GM21529 (cell line): ENCODE measurements at regions not wholly inside any gene's neighbourhood (a gene's known extent, or its start where the extent isn't known, plus 50 kb on each side); places are given as distances from the start of the nearest gene placed in this dataset.
"Not testable (repeated sequence)": the region's sequence is repeated elsewhere in the genome, so short reads cannot be mapped to it uniquely, and the experiment has no call there.

ENCODE experiments used
- ATAC-seq: cut with Tn5 transposase; IDR thresholded peaks from one replicate; pipeline ENCODE4 v1.9.1; 2021; ENCODE audit not compliant: unreplicated experiment

DNA sequence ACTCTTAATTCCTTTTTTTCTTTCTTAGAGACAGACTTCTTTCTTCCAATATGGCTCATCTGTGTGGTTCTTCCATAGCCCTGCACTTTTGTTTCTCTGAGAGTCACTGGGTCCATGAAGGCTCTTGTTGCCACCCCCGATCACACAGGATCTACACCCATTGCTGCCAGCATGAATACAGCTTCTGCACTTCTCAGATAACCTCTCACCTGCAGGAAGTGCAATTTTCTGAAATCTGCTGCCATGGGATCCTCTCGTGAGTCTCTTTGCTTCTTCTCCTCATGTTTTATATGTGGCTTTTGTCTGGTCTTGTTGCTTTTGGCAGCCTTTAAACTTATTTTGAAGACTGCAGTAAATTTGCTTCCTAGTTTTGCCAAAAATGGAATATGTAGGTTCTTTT, 171.2 kb downstream of the TMEM167A start:
- no peak for ATAC-seq

DNA sequence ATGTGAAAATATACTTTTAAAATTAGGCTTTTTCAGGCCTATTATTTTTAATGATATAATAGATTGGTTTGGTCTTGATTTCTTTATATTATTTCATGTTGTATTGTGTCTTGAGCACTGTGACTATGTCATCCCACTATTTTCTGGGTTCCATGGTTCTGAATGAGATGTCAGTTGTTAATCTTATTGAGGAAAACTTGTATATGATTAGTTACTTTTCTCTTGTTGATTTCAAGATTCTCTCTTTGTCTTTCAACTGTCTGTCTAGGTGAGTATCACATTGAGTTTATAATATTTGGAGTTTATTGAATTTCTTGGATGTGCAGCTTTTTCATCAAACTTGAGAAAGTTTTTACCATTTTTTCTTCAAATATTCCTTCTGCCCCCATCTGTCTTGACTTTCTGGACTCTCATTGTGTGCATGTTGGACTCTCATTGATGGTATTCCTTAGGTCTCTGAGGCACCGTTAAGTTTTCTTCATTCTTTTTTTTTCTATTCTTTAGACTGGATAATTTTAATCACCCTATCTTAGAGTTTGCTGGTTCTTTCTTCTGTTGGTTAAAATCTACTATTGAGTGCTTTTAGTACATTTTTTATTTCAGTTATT, 175.8 kb downstream of the TMEM167A start:
- ATAC-seq: no peak

DNA sequence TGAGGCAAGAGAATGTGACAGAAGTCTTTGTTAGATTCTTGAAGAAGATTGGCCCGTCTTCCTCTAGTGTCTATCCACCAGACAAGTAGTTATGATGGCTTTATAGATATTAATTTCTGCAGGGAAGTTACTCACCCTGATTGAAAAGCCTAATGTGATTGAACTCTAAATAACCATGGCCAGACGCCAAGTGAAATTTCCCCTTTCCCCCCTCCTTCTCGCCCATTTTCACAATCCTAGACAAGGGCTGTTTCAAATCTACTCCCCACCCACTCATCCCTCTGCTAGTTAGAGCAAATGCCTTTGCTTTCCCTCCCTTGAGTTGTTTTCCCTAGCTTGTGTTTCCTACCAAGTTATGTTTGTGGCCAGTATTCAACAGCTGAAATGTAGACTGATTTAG, 182.5 kb downstream of the TMEM167A start:
- ATAC-seq: no peak

DNA sequence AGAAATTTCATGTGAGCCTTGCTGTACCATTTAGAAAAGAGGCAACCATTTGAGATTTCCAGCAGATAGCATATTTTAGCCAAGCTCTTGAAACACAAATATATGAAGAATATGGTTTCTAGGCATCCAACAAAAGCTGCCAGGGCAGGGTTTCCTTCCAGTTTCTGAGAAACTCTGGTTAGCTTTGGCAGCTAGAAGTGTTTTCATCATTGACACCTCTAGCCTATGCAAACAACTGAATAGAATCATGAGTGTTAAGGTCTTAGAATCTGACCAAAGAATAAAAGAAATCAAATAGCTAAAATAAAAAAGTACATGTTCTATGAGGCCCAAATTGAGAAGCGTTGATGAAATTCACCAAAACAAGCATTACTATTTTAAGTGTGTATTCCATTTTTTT, 188.1 kb downstream of the TMEM167A start:
- ATAC-seq: no peak

DNA sequence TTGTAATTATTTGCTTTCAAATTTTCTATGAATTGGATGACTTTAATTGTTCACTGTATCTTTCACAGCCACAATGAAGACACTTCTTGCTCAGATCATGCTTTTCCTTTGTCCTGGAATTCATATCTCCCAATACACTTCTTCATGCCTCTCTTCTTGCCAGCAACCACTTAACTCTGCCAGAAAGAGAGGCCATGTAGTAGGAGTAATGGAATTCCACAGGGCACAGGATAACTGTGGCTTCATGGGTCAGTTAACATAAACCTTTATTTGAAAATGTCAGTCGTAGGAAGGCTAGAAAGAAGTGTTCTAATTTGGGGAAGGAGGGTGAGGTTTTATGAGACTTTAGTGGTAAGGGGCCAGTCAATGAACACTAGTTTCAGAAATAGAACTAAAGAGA, 190.3 kb downstream of the TMEM167A start:
- ATAC-seq: no peak

DNA sequence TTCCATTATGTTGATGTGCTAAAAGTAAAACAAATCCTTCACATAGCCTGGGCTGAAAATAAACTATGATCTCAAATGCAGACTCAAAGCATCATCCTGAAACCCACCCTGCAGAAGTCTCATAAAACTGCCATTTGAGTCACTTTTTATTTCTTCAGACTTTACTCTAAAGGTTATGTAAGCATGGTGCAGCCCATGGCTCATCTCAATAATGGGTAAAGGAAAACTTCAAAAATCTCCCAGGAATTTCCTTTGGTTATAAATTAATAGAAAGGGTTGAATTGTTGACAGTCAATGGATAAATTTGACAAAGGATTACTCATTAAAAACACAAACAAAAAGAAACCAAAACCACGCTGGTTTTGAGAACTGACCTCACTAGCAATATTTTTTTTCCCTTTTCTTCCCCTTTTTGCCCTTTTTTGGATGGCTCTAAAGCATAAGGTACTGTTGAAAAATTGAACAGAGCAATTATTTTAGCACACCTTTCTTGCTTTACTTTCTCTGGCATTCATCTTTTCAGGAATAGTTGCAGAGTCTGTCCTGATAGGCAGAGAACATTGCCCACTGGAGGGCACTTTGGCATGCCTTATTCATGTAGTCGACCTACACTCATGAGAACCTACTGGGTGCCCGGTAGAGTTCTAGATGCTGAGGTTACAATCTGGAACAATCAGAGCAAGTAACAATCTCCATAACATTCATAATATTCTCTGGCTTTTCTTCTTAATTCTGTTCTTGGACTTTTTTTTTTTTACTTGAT, 191.4 kb downstream of the TMEM167A start:
- ATAC-seq: peak; percentile 53

DNA sequence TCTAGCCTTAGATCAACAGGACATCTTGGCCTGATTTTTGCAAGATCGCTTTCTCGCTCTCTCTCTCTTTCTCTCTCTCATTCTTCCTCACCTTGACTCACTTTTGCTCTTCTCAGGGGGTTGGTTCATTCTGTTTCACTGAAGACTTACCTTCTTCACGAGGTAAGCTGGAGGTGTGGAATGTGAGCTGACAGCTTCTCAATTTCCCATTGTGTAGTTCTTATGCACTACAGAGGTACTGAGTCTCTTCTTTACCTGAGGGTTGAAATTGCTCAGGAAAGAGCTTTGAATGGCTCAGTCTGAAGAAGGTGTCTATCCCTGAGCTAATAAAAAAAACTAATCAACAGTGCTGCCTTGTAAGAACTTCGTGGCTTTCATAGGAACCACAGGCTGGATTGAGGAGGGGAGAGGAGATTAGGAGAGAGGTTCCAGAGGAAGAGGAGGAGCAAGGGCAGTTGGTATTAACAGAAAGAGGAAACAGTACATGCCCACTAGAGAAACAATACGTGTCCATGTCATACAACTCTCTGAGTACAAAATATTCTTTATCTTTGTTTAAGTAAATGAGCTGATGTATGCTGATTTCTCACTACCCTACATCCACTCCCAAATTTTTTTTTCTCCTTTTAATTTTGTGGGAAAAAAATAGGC, 192.2 kb downstream of the TMEM167A start:
- ATAC-seq: no peak

DNA sequence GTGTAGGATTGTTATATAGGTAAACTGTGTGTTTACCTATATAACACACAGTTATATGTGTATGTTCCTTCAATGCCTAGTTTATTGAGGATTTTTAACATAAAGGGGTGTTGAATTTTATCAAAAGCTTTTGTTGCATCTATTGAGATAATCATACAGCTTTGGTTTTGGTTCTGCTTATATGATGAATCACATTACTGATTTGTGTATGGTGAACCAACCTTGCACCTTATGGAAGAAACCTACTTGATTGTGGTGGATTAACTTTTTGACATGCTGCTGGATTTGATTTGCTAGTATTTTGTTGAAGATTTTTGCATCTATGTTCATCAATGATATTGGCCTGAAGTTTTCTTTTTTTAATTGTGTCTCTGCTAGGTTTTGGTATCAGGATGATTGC, 194.9 kb downstream of the TMEM167A start:
- ATAC-seq: no peak

DNA sequence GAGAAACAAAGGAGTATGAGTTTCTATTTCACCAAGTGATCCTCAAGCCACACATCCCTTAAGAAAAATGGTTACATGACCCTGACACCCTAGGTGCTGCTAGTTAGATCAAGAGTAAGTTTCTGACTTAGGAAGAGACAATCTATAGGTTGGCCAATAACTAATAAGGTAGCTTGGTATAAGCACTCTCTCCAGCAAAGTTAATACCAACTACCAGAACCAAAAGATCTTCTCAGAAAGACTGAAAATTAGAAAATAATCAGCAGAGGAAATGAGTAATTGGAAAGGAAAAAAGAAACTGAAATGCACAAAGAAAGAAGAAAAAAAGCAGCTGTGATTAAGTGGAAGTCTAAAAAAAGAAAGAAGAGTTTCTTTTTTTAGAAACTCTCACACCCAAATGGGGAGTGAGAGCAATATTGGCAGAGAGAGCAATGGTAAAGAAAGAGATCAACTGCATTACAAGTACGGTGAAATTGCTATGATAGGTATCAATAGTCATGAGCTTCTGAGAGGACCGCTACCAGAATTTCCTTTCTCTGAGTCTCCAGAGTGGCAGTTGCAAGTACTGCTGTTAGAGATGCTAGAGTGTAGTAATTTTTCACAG, 195.5 kb downstream of the TMEM167A start:
- peak; percentile 60 for ATAC-seq

DNA sequence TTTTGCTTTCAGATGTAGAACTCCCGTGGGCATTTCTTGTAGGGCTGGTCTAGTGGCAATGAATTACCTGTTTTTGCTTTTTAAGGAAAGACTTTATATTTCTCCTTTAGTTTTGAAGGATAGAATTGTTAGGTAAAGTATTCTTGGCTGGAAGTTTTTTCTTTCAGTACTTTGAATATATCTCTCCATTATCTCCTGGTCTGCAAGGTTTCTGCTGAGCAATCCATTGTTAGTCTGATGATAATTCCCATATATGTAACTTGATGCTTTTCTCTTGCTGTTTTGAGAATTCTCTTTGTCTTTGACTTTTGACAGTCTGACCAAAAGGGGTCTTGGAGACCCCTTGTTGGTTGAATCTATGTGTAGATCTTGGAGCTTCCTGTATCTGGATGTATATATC, 198.1 kb downstream of the TMEM167A start:
- no peak for ATAC-seq

DNA sequence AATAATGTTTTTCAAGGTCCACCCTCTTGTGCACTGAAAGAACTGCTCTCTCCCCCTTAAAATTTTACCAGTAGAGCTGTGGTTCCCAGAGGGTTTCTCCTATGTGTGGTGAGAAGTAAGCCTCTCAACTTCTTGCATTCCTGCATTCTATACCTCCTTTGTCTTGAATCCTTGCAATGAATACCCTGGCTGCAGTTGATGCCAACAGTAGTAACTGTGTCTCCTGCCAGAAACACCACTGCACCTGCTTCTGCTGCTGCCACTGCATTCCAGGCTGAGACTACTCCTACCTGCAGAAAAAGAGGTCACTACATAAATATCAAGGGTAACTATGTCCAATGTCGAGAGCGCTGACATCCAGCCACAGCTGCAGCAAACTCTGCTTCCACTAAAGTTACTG, 203.7 kb downstream of the TMEM167A start:
- ATAC-seq: no peak

DNA sequence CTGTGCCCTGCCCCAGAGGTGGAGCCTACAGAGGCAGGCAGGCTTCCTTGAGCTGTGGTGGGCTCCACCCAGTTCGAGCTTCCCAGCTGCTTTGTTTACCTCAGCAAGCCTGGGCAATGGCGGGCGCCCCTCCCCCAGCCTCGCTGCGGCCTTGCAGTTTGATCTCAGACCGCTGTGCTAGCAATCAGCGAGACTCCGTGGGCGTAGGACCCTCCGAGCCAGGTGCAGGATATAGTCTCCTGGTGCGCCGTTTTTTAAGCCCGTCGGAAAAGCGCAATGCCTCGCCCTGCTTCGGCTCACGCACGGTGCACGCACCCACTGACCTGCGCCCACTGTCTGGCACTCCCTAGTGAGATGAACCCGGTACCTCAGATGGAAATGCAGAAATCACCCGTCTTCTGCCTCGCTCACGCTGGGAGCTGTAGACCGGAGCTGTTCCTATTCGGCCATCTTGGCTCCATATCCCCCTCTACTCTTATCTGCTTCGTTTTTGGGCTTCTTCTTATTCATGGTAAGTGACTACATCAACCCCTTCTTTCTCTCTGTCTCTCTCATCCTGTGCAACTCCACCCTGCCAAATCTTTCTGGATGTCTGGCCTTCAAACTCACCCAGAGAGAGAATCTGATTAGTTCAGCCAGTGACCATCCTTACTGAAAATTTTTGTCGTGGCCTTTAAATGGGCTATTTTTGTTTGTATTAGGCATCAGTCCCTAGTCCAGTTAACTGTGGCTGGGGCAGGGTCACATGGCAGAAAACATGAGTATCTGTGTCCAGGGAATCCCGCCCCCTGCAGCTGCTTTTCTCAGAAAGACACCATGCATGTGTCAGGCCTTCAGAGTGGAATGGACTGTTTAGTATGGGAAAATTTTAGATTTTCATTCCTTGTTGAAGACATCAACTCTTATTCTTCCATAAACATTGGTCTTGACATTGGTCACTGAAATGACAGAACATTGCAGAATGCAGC, 204.6 kb downstream of the TMEM167A start:
- ATAC-seq: not testable (repeated sequence)

DNA sequence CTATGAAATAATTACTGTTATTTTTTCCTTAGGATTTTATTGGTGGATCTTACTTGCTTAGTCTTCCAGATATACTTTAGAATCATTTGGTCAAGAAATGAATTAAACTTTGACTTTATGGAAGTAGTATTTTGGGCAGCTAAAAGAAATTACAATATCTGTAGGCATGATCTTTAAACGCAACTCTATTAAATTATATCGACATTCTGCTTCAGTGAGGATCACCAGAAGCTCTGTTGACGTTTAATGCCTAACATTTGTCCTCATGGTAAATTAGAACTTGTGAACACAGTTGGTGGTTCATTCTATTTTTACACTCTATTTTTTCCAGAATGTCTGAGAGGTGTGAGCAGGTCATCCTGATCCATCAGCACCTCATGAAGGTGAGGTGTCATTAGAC, 211.6 kb downstream of the TMEM167A start:
- ATAC-seq: no peak

DNA sequence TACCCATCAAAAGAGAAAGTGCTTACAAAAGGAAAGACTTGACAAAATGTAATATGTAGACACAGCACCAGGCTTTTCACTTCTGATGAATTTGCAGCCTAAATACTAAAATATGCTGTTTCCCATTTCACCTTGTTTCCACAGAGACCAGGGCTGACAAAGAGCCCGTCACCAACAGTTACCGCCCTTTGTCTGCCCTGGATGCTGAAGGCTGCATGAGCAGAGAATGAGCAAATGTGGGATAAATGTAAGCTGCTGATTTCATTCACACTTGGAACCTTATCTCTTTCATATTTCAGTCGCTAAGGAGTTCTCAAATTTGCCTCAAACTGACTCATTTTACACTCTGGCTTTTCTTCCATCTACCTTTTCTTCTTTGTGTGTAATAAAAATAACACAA, 213.9 kb downstream of the TMEM167A start:
- no peak for ATAC-seq

DNA sequence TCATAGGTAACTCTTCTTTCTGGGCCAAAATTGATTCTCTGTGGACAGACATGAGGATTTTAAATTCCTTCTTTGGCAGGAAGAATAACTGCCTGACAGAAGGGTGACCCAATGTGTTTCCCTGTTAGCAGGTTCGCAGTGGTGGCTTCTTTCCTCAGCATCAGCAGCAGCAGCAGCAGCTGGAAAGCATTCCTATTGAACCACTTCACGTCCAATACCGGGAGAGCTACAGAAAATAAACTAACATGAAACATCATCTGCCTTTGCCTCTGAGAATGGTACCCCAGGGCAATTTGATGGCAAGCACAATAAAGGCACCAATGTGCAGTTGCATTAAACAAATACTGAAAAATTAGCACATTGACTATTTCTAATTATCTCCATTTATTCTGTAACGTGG, 214.5 kb downstream of the TMEM167A start:
- no peak for ATAC-seq

DNA sequence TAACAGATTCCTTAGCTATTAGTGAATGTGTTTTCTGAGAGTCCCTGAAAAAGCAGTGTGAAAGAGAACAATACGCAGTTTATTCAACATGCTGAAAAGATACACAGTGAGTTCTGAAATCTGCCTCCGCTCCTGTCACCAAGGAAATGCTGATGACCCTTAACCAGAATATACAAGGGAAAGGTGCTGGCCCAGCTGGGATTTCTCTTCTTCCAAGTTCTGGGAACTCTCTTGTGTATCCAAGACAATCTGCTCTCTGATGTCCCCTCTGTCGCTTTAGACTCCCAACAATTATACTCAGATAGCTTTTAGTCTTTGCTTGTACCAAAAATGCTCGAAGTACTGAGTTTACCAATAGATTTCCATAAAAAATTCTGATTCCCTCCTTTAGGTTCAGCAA, 214.9 kb downstream of the TMEM167A start:
- no peak for ATAC-seq

DNA sequence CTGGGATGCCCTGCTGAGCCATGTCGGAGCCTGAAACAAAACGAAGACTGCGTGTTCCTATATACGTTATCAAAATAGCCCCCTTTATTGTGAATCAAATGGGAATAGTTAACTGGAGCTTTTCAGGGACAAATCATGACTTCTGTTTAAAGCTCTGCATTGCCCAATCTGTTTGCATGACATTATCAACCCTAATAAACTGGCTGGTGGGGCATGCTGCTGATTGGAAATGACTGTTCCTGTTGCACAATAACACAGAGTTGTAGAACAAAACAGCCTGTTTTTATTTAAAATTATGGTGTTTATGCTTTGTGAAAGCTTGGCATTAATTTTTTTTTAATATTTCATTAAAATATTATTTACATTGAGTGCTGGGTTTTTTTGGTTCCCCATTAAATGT, 215.5 kb downstream of the TMEM167A start:
- no peak for ATAC-seq

DNA sequence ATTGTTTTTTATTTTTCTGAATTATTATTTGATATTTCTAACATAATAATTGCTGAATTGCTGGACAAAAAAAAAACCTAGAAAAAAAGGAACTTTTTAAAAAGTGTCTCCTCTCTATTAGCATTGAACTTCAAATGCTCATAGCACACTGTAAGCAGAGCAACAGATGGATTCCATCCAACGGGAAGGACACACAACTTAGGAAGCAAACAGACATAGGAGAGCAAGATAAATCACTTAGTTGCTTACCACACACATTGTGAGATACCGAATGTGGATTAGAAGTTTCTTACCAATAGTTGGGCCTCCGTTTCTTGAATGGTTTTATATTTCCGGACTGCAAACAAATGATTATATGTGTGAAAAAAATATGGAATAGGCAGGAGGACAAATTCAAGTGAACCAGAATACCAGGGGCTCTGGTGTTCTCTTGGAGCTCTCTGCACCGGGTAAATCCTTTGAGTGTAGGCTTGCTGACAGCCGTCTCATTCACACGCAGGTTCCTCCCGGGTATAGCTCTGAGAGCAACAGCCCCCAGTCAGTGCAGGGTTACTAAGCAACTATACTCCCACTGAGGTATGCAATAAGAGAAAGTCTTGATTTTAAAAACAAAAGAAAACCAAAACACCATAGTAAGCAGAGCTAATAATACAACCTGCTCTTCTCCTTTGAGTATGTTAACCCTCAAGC, 217.6 kb downstream of the TMEM167A start:
- no peak for ATAC-seq

DNA sequence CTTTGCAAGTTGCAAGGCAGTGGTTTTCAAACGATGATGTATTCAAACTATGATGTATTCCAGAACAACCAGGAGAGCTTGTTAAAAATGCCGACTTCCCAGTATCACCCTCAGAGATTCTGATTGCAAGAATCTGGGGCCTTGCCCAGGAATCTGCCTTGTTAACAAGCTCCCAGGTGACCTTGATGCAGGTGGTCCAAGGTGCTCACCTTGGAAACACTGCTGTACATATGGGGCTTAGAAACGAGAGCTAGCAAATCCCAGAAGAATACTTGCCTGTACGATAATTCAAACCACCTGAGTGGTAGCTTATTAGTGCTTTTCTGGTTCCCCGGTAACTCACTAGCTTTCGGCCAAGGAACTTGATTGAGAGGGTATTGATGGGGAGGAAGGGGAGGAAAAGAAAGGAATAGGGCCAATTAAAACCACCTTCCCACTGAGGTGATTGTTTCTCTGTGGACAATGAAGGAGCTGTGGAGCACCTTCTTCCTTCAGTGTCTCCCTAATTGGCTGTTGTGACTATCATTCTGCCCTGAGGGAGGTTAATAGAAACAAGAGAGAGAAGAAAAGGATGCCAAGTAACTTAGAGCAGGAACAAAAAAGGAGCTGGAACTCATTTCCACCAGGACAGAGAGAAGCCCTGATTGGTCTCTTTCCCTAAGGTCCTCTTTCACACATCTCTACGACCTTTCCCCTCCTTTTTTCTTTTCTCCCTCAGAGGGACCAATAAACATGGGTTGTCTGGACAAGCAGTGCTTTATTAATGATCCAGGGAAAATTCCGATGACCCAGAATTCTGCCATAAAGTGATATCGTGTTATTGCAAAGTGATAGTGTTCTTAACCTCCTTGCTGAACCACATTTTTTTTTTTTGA, 218.8 kb downstream of the TMEM167A start:
- ATAC-seq: no peak
